Choroid plexus epithelial cell (primary cell): ENCODE measurements at regions not wholly inside any gene's neighbourhood (a gene's known extent, or its start where the extent isn't known, plus 50 kb on each side); places are given as distances from the start of the nearest gene placed in this dataset.

ENCODE experiments used
- DNase-seq: peaks from one replicate; pipeline ENCODE4 v3.0.0-alpha.2; 2010; ENCODE audit warnings: low read depth
- H3K4me3 ChIP-seq: 2 replicates; pipeline ENCODE4 v1.5.1; 2011; ENCODE audit warnings: low read depth, mild to moderate bottlenecking, control low read depth, low read length, moderate library complexity
- TF ChIP-seq, protein P1 (sequence below): conservative IDR thresholded peaks from 2 replicates; pipeline ENCODE4 v1.5.1; 2011; ENCODE audit warnings: low read depth, mild to moderate bottlenecking, control low read depth, inconsistent platforms, low read length, moderate library complexity

DNA sequence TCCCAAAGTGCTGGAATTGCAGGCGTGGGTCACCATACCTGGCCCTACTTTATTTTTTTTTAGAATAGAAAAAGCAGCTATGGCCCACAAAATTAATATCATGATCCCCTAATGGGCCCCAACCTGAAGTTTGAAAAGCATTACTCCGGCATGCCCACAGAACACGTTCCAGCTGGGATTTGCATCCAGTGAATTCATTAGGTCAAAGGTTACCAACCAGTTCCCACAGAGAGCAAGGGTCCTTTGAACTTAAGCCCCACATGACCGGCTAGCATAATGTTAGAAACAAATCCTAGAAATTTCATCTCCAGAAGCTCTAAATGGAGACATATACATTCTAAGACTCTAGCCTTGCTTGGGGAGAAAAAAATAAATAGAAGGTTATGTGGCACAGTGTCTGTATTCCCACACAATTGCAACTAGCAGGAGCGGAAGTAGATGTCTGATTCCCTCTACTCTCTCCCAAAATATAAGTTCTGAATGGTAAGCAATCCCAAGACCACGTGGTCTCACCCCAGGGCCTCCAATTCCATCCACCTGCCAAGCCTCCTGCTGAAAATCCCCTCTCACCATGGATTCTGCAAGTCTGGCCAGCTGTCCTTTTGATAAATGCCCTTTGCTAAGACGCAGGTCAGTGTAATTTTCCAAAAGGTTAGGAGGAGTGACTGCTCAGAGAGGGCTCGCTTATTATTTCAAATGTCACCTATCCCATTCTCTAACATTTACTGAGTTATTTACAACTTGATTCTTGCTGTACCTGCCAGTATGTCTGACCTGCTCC, 395.8 kb downstream of the NPIPA8 start:
- no peak for DNase-seq
- TF ChIP-seq, protein P1, sequence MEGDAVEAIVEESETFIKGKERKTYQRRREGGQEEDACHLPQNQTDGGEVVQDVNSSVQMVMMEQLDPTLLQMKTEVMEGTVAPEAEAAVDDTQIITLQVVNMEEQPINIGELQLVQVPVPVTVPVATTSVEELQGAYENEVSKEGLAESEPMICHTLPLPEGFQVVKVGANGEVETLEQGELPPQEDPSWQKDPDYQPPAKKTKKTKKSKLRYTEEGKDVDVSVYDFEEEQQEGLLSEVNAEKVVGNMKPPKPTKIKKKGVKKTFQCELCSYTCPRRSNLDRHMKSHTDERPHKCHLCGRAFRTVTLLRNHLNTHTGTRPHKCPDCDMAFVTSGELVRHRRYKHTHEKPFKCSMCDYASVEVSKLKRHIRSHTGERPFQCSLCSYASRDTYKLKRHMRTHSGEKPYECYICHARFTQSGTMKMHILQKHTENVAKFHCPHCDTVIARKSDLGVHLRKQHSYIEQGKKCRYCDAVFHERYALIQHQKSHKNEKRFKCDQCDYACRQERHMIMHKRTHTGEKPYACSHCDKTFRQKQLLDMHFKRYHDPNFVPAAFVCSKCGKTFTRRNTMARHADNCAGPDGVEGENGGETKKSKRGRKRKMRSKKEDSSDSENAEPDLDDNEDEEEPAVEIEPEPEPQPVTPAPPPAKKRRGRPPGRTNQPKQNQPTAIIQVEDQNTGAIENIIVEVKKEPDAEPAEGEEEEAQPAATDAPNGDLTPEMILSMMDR: no peak
- no peak overlapping the region for H3K4me3 ChIP-seq

GRCh38 chr16:17939723-17940122, 396.8 kb downstream of the NPIPA8 start:
- DNase-seq: no peak
- H3K4me3 ChIP-seq: no peak overlapping the region
- TF ChIP-seq, protein P1: no peak

GRCh38 chr16:17939122-17939536, 397.4 kb downstream of the NPIPA8 start:
- H3K4me3 ChIP-seq: no peak overlapping the region
- TF ChIP-seq, protein P1: no peak
- no peak for DNase-seq

- no peak overlapping the region for H3K4me3 ChIP-seq
- TF ChIP-seq, protein P1: no peak
- no peak for DNase-seq
Measured at GRCh38 chr16:17938546-17938945, 398.0 kb downstream of the NPIPA8 start.

DNA sequence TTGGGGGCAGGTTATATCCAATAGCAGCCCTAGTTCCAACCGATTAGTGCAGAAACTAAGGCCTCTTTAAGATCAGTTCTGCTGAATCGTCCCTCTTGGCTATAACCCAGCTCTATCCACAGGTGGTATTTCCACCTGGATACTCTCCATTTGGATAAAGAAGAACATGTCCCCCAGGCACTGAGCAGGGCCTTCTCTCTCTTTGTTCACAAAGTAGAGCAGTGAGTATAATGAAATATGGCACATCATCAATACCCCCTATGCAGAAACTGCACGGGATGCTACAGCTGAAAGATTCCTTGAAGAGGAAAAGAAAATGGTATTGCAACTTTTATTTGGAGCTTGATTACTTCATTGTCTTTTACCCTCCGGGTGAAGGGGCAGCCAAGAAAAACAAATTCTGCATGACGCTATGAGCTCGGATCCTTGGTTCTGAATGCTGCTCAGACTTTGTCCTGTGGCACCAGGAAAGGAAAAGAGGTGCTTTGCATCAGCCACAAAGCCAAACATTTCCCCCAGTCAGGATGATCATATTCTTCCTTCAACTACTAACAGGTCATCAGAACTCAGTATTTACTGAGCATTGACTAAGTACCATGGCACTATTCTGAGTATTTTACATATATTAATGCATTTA, 399.7 kb downstream of the NPIPA8 start:
- no peak for DNase-seq
- no peak overlapping the region for H3K4me3 ChIP-seq
- TF ChIP-seq, protein P1: no peak

GRCh38 chr16:17930280-17930679, 406.3 kb downstream of the NPIPA8 start:
- H3K4me3 ChIP-seq: no peak overlapping the region
- DNase-seq: no peak
- TF ChIP-seq, protein P1: no peak
